Activated CD8-positive, alpha-beta memory T cell treated with anti-CD3 and anti-CD28 coated beads for 24 hours (primary cell): ENCODE measurements at regions not wholly inside any gene's neighbourhood (a gene's known extent, or its start where the extent isn't known, plus 50 kb on each side); places are given as distances from the start of the nearest gene placed in this dataset.

Experiments used
- DNase-seq: peaks from one replicate; pipeline ENCODE4 v3.0.0-alpha.2; 2020

- DNase-seq: no peak
Observed at GRCh38 chr12:47558625-47559345, 147.0 kb downstream of the RPAP3 start.

GRCh38 chr12:47557386-47557785 is 148.4 kb downstream of the RPAP3 start:
- DNase-seq: no peak

- DNase-seq: no peak
Observed at GRCh38 chr12:47556261-47557030, 149.4 kb downstream of the RPAP3 start.

GRCh38 chr12:47554046-47554653 is 151.7 kb downstream of the RPAP3 start:
- DNase-seq: no peak

- no peak for DNase-seq
Observed at GRCh38 chr12:47553266-47553665, 152.6 kb downstream of the RPAP3 start.

GRCh38 chr12:47551426-47551851 is 154.4 kb downstream of the RPAP3 start:
- no peak for DNase-seq

- no peak for DNase-seq
Observed at GRCh38 chr12:47549258-47549657, 156.6 kb downstream of the RPAP3 start.

- no peak for DNase-seq
Observed at GRCh38 chr12:47548401-47548800, 157.4 kb downstream of the RPAP3 start.

GRCh38 chr12:47547077-47547476 is 158.8 kb downstream of the RPAP3 start:
- no peak for DNase-seq

GRCh38 chr12:47545938-47546609 is 159.8 kb downstream of the RPAP3 start:
- no peak for DNase-seq

- no peak for DNase-seq
Observed at GRCh38 chr12:47534695-47535094, 171.1 kb downstream of the RPAP3 start.

GRCh38 chr12:47530050-47530449 is 175.8 kb downstream of the RPAP3 start:
- no peak for DNase-seq

GRCh38 chr12:47527816-47528215 is 178.0 kb downstream of the RPAP3 start:
- no peak for DNase-seq

GRCh38 chr12:47520029-47520428 is 185.8 kb downstream of the RPAP3 start:
- no peak for DNase-seq

GRCh38 chr12:47517122-47517521 is 188.7 kb downstream of the RPAP3 start:
- DNase-seq: no peak

GRCh38 chr12:47509398-47509851 is 196.4 kb downstream of the RPAP3 start:
- no peak for DNase-seq

- DNase-seq: no peak
Observed at GRCh38 chr12:47507221-47507620, 198.6 kb downstream of the RPAP3 start.

GRCh38 chr12:47504775-47505446 is 200.9 kb downstream of the RPAP3 start:
- no peak for DNase-seq

GRCh38 chr12:47493801-47494200 is 212.0 kb downstream of the RPAP3 start:
- DNase-seq: no peak

- no peak for DNase-seq
Observed at GRCh38 chr12:47491516-47492305, 214.1 kb downstream of the RPAP3 start.

GRCh38 chr12:47488888-47489287 is 216.9 kb downstream of the RPAP3 start:
- DNase-seq: no peak

GRCh38 chr12:47481041-47481440 is 224.8 kb downstream of the RPAP3 start:
- DNase-seq: no peak
